IMR-90 (cell line): ENCODE measurements at regions not wholly inside any gene's neighbourhood (a gene's known extent, or its start where the extent isn't known, plus 50 kb on each side); places are given as distances from the start of the nearest gene placed in this dataset.

Experiments
- ATAC-seq: fragments of 200-7000 bp; cut with Tn5 transposase; 2 replicates; pipeline ENCODE4 v1.9.1; 2020; ENCODE audit warnings: low read depth, mild to moderate bottlenecking, moderate library complexity
- BruUV-seq: library from RNA; stranded (reverse); fragments of 400-500 nt; replicated peaks from 2 replicates; lab custom pipeline; 2021; lab: Mats Ljungman, UMichigan
- CTCF ChIA-PET: fragments of 300-600 bp; formaldehyde crosslinking; extraction: SDS; loops from one replicate; lab custom pipeline; 2021; ENCODE audit warnings: antibody characterized with exemption; lab: Yijun Ruan, JAX
- POLR2A ChIA-PET: fragments of 300-600 bp; sonication (Branson Sonifier 250); formaldehyde crosslinking; loops from one replicate; lab custom pipeline; 2022; ENCODE audit warnings: antibody characterized with exemption; ENCODE audit not compliant: unreplicated experiment; lab: Charles Lee
- DNase-seq: peaks from one replicate; pipeline ENCODE4 v3.0.0; 2013
- H2AFZ ChIP-seq: replicated peaks from 2 replicates; pipeline ENCODE3; 2013; ENCODE audit warnings: low read length, mild to moderate bottlenecking; ENCODE audit not compliant: poor library complexity
- H2AK5ac ChIP-seq: 2 replicates; pipeline ENCODE4 v1.6.1; 2013; ENCODE audit warnings: low read depth, low read length, inconsistent platforms
- H2AK9ac ChIP-seq: replicated peaks from 2 replicates; pipeline ENCODE3; 2013; ENCODE audit warnings: mild to moderate bottlenecking, low read depth, low read length, moderate library complexity; ENCODE audit not compliant: poor library complexity
- H2BK120ac ChIP-seq: 2 replicates; pipeline ENCODE4 v1.6.1; 2013; ENCODE audit warnings: low read depth, low read length, inconsistent platforms
- H2BK15ac ChIP-seq: 3 replicates; pipeline ENCODE4 v1.6.1; 2013; ENCODE audit warnings: low read depth, low read length, inconsistent platforms
- H2BK20ac ChIP-seq: 2 replicates; pipeline ENCODE4 v1.6.1; 2013; ENCODE audit warnings: low read depth, mild to moderate bottlenecking, inconsistent platforms, low read length, moderate library complexity
- H2BK5ac ChIP-seq: 2 replicates; pipeline ENCODE4 v1.6.1; 2013; ENCODE audit warnings: mild to moderate bottlenecking, low read depth, low read length, inconsistent platforms; ENCODE audit not compliant: poor library complexity, severe bottlenecking
- H3K14ac ChIP-seq: replicated peaks from 2 replicates; pipeline ENCODE4 v1.6.1; 2013; ENCODE audit warnings: low read depth, low read length, inconsistent platforms
- H3K18ac ChIP-seq: 2 replicates; pipeline ENCODE4 v1.6.1; 2013; ENCODE audit warnings: low read depth, low read length, control low read depth
- H3K23ac ChIP-seq: 2 replicates; pipeline ENCODE4 v1.6.1; 2013; ENCODE audit warnings: low read depth, low read length, inconsistent platforms
- H3K27ac ChIP-seq: 2 replicates; pipeline ENCODE4 v1.5.1; 2013; ENCODE audit warnings: mild to moderate bottlenecking, control low read depth, low read length; ENCODE audit not compliant: insufficient read depth
- H3K27me3 ChIP-seq: 2 replicates; pipeline ENCODE4 v1.6.1; 2013; ENCODE audit warnings: low read length; ENCODE audit not compliant: control insufficient read depth, insufficient read depth
- H3K36me3 ChIP-seq: 2 replicates; pipeline ENCODE4 v1.6.1; 2013; ENCODE audit warnings: low read length, mixed read lengths; ENCODE audit not compliant: control insufficient read depth, insufficient read depth
- H3K4ac ChIP-seq: 2 replicates; pipeline ENCODE4 v1.6.1; 2013; ENCODE audit warnings: low read depth, low read length, inconsistent platforms
- H3K4me1 ChIP-seq: 2 replicates; pipeline ENCODE4 v1.6.1; 2013; ENCODE audit warnings: low read length, mixed read lengths; ENCODE audit not compliant: control insufficient read depth, insufficient read depth
- H3K4me2 ChIP-seq: 2 replicates; pipeline ENCODE4 v1.6.1; 2013; ENCODE audit warnings: low read depth, mild to moderate bottlenecking, control low read depth, low read length, moderate library complexity
- H3K4me3 ChIP-seq: 2 replicates; pipeline ENCODE4 v1.5.1; 2013; ENCODE audit warnings: low read depth, mild to moderate bottlenecking, control low read depth, low read length, moderate library complexity; ENCODE audit not compliant: insufficient read depth
- H3K56ac ChIP-seq: 2 replicates; pipeline ENCODE4 v1.6.1; 2013; ENCODE audit warnings: low read length, inconsistent platforms; ENCODE audit not compliant: insufficient read depth; ENCODE audit errors: extremely low read depth
- H3K79me1 ChIP-seq, 2 experiments: 2 replicates each; pipeline ENCODE4 v1.6.1; 2013; ENCODE audit warnings: low read length in 2 of 2, inconsistent platforms in 1 of 2, low read depth in 1 of 2
- H3K9ac ChIP-seq: 2 replicates; pipeline ENCODE4 v1.6.1; 2013; ENCODE audit warnings: low read depth, low read length, control low read depth
- H3K9me1 ChIP-seq: 2 replicates; pipeline ENCODE4 v1.6.1; 2013; ENCODE audit warnings: low read length, inconsistent platforms; ENCODE audit not compliant: insufficient read depth
- H3K9me3 ChIP-seq: 2 replicates; pipeline ENCODE4 v1.6.1; 2013; ENCODE audit warnings: low read length; ENCODE audit not compliant: control insufficient read depth, insufficient read depth
- H4K20me1 ChIP-seq: 2 replicates; pipeline ENCODE4 v1.6.1; 2013; ENCODE audit warnings: low read length, inconsistent platforms; ENCODE audit not compliant: insufficient read depth
- H4K5ac ChIP-seq: 2 replicates; pipeline ENCODE4 v1.6.1; 2013; ENCODE audit warnings: mild to moderate bottlenecking, low read depth, low read length, control low read depth
- H4K8ac ChIP-seq, 2 experiments: 2 replicates each; pipeline ENCODE4 v1.6.1; 2013; ENCODE audit warnings: low read depth in 2 of 2, low read length in 2 of 2, control low read depth in 1 of 2, inconsistent platforms in 1 of 2
- H4K91ac ChIP-seq: 2 replicates; pipeline ENCODE4 v1.6.1; 2013; ENCODE audit warnings: low read depth, low read length, inconsistent platforms; ENCODE audit not compliant: insufficient read depth
- CTCF ChIP-seq: conservative IDR thresholded peaks from 2 replicates; pipeline ENCODE4 v1.5.1; 2012; ENCODE audit warnings: mild to moderate bottlenecking, low read depth, low read length, improper control_type of control experiment
- ELK1 ChIP-seq: fragments of 150-350 bp; IDR thresholded peaks from 2 replicates; pipeline ENCODE4 v1.6.1; 2016; ENCODE audit warnings: low read depth, mild to moderate bottlenecking, low read length, moderate library complexity, borderline replicate concordance
- FOS ChIP-seq: fragments of 150-350 bp; IDR thresholded peaks from 2 replicates; pipeline ENCODE4 v1.6.1; 2016; ENCODE audit warnings: low read depth, low read length
- MAZ ChIP-seq: IDR thresholded peaks from 2 replicates; pipeline ENCODE4 v1.6.1; 2012; ENCODE audit warnings: low read depth, mild to moderate bottlenecking, low read length, improper control_type of control experiment, moderate library complexity, borderline replicate concordance
- POLR2A ChIP-seq: IDR thresholded peaks from 2 replicates; pipeline ENCODE4 v1.6.1; 2012; ENCODE audit warnings: mild to moderate bottlenecking, low read depth, low read length
- SMC3 ChIP-seq: fragments of 150-350 bp; IDR thresholded peaks from 2 replicates; pipeline ENCODE4 v1.6.1; 2016; ENCODE audit warnings: low read depth, mild to moderate bottlenecking, antibody characterized with exemption, low read length, moderate library complexity
- WGBS, 2 experiments: methylation state at CpG; one replicate each; pipeline versions ENCODE4 v1.1.5 to v1.1.7; 2013; ENCODE audit warnings: missing lambda C conversion rate in 2 of 2; ENCODE audit not compliant: insufficient read length in 1 of 2; ENCODE audit errors: extremely low coverage in 2 of 2; 5-methylcytosine and 5-hydroxymethylcytosine counted together
- dilution Hi-C: fragments of 300-500 bp; cut with HindIII; formaldehyde crosslinking; loops from one replicate; pipeline ENCODE4 v1.14.3; 2018; ENCODE audit warnings: low sequenced_read_pairs; ENCODE audit not compliant: unreplicated experiment
- in situ Hi-C: fragments of 300-500 bp; cut with MboI; formaldehyde crosslinking; loops from 3 replicates; pipeline ENCODE4 v1.14.3; 2019; ENCODE audit warnings: low sequenced_read_pairs, inconsistent platforms, mixed read lengths
- intact Hi-C: fragments of 100-400 bp; cut with micrococcal nuclease; formaldehyde crosslinking; loops from 2 replicates; pipeline ENCODE4 v1.10.0; 2022

GRCh38 chr11:109815500-109816150 lies 277.6 kb upstream of the ZC3H12C start:
- ChIA-PET CTCF (no interaction called here), POLR2A (no interaction called here)
- no peak overlapping the region for H2BK20ac ChIP-seq
- no peak overlapping the region for H2AK5ac ChIP-seq
- no peak for TF ChIP-seq FOS
- TF ChIP-seq SMC3, result no peak
- no peak for TF ChIP-seq CTCF
- TF ChIP-seq ELK1, result no peak
- no peak for TF ChIP-seq POLR2A
- TF ChIP-seq MAZ, result no peak
- no peak overlapping the region for H2BK15ac ChIP-seq
- H3K18ac ChIP-seq, result no peak overlapping the region
- H3K23ac ChIP-seq, result no peak overlapping the region
- H2BK120ac ChIP-seq, result no peak overlapping the region
- H2AK9ac ChIP-seq, result no peak overlapping the region
- no TSS peak for BruUV-seq
- H3K4me3 ChIP-seq, result no peak overlapping the region
- no peak overlapping the region for H3K14ac ChIP-seq
- H3K36me3 ChIP-seq, result no peaks in the 10 kb centered on the region
- no peak overlapping the region for H3K4ac ChIP-seq
- intact Hi-C loops (no loop called here), dilution Hi-C loops (no loop called here), in situ Hi-C loops (no loop called here)
- no peaks in the 10 kb centered on the region for H3K9me3 ChIP-seq
- ATAC-seq (no peak), DNase-seq (no peak)
- H4K91ac ChIP-seq, result no peak overlapping the region
- no peak overlapping the region for H3K4me2 ChIP-seq
- no peaks in the 10 kb centered on the region for H4K20me1 ChIP-seq
- no peak overlapping the region for H2BK5ac ChIP-seq
- no peak overlapping the region for H2AFZ ChIP-seq
- no peak overlapping the region for H3K9ac ChIP-seq
- no peaks in the 10 kb centered on the region for H3K79me1 ChIP-seq
- H3K4me1 ChIP-seq, result no peaks in the 10 kb centered on the region
- H4K8ac ChIP-seq, result no peak overlapping the region
- H4K5ac ChIP-seq, result no peak overlapping the region
- no peak overlapping the region for H3K27ac ChIP-seq
- H3K56ac ChIP-seq, result no peak overlapping the region
- 72% methylated on average over 2 of the region's 4 CpGs; no CpG with 5 or more reads in 1 of the 2 experiments for WGBS, 2 experiments
- no peaks in the 10 kb centered on the region for H3K9me1 ChIP-seq
- H3K27me3 ChIP-seq, result no peaks in the 10 kb centered on the region; the same call in 1 of the 2 replicates
